ENCODE measurements at regions not wholly inside any gene's neighbourhood (a gene's known extent, or its start where the extent isn't known, plus 50 kb on each side); places are given as distances from the start of the nearest gene placed in this dataset.

DNA sequence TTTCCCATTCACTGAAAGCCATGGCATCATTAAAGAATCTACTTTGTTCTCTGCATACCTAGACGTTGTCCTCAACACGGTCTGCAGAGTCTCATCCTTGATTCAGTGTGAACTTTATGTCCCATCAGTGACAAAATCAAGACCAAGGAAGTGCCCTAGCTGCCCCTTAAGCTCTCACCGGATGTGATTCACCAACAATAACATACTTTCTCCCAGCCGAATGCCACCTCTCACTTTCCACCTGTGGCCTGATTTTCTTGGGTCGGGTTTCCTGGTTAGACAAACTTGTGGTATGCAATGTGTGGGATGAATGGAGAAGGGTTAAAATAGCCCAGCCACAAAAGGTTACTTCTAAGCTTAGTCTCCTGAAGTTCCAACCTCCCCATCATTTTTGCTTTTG lies 145.3 kb upstream of the PAPPA start:
- DNase-seq, result no peak

DNA sequence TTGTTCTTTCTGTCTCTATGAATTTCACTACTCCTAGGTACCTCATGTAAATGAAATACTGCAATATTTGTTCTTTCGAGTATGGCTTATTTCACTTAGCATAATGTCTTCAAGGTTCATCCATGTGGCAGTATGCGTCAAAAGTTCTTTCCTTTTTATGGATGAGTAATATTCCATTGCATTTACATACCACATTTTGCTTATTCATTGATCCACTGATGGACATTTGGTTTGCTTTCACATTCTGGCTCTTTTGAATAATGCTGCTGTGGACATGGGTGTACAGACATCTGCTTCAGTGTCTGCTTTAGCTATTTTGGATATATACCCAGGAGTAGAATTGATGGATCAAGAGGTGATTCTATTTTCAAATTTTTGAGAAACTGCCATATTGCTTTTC lies 144.2 kb upstream of the PAPPA start:
- DNase-seq, result no peak

- DNase-seq, result no peak
These were observed 137.7 kb upstream of the PAPPA start for GRCh38 chr9:116015855-116016254.

DNA sequence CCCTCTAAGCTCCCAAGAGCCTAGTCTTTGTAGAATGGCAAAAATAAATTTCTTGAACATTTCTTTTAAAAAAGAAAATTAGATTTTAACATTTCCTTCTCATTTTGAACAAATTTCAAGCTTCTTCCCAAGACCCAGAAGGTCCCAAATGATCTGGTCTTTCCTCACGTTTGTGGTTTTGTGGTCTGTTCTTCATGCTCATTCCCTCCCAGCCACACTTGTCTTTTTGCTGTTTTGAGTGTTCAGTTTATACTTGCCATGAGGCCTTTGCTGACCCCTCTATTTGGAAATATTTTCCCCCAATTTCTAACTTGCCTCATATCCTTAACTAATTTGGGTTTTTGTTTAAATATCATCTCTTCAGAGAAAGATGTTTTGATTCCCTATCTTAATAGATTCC lies 133.4 kb upstream of the PAPPA start:
- DNase-seq, result no peak

- no peak for DNase-seq
These were observed 132.8 kb upstream of the PAPPA start for GRCh38 chr9:116020801-116021200.

- no peak for DNase-seq
These were observed 126.5 kb upstream of the PAPPA start for GRCh38 chr9:116027096-116027495.

DNA sequence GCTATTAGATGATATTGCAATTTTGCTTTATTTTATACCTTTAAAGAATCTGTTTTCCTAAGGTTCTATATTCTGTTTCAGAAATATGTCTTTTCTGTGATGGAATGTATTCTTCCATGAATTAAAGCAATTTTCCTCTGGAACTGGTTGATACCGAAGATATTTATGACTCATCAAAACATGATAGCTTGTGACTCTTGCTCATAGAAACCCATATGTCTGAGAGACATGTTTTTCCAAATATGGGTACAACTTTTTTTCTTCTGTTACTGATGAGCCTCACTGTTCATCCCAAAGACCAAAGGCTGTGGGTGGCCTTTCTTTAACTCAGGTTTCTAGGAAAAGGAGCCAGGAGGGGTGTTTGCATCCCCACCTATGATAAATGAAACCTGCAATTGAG lies 126.1 kb upstream of the PAPPA start:
- DNase-seq, result no peak

GRCh38 chr9:116027951-116028350 lies 125.6 kb upstream of the PAPPA start:
- no peak for DNase-seq

DNA sequence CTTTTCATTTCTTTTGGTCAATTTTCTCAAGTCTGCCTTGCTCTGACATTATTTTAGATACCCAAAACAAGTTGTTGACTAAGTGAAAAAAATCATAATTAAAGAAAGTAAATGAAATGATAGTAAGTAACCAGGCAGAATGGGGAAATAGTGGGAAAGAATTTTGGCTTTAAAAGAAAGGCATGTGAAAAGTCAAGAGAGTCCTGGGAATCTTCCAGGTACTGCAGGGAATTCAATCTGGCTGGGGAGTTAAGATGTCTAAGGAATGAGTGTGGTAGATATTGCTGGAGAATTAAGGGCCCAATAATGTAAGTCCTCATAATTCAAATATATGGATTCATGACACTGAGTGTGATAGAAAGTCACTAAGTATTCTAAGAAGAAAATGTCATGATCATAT lies 123.1 kb upstream of the PAPPA start:
- no peak for DNase-seq

GRCh38 chr9:116032683-116033440 lies 120.7 kb upstream of the PAPPA start:
- DNase-seq, result no peak

- no peak for DNase-seq
These were observed 114.3 kb upstream of the PAPPA start for GRCh38 chr9:116039312-116039711.

- no peak for DNase-seq
These were observed 113.7 kb upstream of the PAPPA start for GRCh38 chr9:116039893-116040292.

DNA sequence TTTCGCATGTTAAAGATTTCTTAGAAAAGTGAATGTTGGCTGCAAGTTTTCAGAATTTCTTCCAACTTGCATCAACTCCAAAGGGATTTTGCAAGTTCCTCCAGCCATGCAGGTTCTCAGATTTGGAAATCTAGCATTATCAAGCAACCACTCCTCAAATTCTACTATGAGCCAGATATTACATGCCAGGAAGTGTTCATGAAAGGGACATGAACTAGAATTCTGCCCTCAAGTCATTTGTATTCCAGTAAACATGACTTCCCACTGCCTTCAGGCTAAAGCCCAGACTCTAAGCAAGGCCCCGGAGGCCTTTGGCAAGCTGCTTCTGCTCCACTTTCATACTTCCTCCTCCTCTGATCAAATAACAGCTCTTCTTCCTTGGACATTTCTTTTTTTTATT lies 111.3 kb upstream of the PAPPA start:
- DNase-seq, result no peak

- DNase-seq, result no peak
These were observed 108.5 kb upstream of the PAPPA start for GRCh38 chr9:116045083-116045482.

DNA sequence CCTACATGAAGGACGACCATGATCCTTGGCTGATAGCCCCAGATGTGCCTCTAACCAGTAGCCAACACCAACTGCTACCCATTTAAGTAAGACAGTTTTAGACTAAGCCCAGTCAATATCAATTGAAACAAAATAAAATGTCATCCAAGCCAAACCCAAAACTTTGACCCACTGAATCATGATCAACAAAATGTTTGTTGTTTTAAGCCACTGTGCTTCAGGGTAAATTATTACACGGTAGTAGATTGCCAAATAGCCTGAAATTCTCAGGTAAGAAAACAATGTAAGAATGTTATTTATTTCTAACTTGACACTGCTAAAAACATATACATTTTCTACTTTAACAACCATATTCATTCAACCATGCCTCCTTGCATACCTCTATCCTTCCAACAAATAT lies 105.5 kb upstream of the PAPPA start:
- DNase-seq, result no peak

- no peak for DNase-seq
These were observed 104.1 kb upstream of the PAPPA start for GRCh38 chr9:116049456-116049855.

GRCh38 chr9:116051528-116051927 lies 102.1 kb upstream of the PAPPA start:
- DNase-seq, result no peak

DNA sequence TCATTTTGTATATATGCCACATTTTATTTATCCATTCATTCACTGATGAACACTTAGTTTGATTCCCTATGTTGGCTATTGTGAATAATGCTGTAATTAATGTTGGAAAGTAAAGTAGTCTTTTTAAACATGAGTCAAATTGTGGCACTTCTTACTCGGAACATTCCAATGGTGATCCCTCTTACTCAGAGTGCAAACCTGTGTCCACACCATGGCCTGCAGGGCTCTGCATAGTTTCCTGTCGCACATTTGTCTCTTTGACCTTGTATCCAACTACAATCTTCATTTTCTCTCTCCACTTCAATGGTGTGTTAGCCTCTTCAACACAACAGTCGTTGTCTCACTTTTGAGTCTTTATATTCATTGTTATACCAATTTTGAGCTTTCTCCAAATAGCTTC lies 98.1 kb upstream of the PAPPA start:
- DNase-seq, result no peak

- DNase-seq, result no peak
These were observed 96.2 kb upstream of the PAPPA start for GRCh38 chr9:116057371-116057770.

DNA sequence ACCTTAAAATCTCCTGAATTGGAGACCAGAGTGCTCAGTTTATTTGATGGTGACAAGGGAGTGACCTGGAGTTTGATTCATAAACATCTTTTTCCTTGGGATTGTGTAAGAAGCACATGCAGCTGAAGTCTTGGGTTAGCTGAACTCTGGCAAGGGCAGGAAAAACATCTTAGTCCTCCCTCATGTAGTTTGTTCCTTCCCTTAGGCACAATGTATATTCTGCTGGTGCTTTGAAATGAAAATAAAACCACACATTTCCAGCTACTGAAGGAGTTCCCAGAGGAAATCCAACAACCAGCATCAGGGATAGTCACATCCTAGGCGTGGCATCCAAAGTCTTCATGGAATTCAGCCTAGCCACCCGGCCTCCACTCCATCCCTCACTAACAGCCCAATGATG lies 95.2 kb upstream of the PAPPA start:
- no peak for DNase-seq

GRCh38 chr9:116059466-116059865 lies 94.1 kb upstream of the PAPPA start:
- DNase-seq, result no peak

- no peak for DNase-seq
These were observed 93.0 kb upstream of the PAPPA start for GRCh38 chr9:116060631-116061030.

DNA sequence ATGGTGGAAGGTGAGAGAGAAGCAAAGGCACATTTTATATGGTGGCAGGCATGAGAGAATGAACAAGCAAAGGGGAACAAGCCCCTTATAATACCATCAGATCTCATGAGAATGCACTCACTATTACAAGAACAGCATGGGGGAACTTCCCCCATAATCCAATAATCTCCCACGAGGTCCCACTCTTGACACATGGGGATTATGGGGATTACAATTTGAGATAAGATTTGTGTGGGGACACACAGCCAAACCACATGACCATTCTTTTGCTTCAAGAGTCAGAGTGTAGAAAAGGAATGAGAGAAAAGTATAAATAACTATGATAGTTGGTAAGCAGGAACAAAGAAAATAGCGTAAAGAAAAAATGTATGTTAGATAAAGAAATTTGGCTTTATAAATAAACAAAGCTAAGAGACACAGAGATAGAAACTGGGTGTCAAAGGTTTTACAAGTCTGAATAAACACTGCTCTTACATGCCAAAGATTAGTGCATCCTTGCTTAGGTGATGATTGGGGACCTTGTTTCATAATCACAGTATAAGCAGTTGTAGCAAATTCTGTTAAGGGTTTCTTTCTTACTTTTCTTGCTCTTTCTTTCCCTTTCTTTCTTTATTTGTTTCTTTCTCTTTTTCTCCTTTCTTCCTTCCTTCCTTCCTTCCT lies 91.9 kb upstream of the PAPPA start:
- DNase-seq, result no peak

- DNase-seq, result no peak
These were observed 91.4 kb upstream of the PAPPA start for GRCh38 chr9:116062206-116062550.

- no peak for DNase-seq
These were observed 88.6 kb upstream of the PAPPA start for GRCh38 chr9:116064970-116065369.
